K562 (cell line): ENCODE measurements at regions not wholly inside any gene's neighbourhood (a gene's known extent, or its start where the extent isn't known, plus 50 kb on each side); places are given as distances from the start of the nearest gene placed in this dataset.

Experiments
- ATAC-seq: fragments of 200-7000 bp; cut with Tn5 transposase; 3 replicates; pipeline ENCODE4 v1.9.1; 2020; ENCODE audit warnings: moderate library complexity
- BruUV-seq: library from RNA; stranded (reverse); fragments of 400-500 nt; replicated peaks from 2 replicates; lab custom pipeline; 2021; lab: Mats Ljungman, UMichigan
- CTCF ChIA-PET: fragments of 300-600 bp; formaldehyde crosslinking; extraction: SDS; loops from one replicate; lab custom pipeline; 2021; ENCODE audit warnings: low intra/inter-chr PET ratio; lab: Yijun Ruan, JAX
- POLR2A ChIA-PET: fragments of 300-600, 350-650 bp; sonication (Branson Sonifier 250); formaldehyde crosslinking; extraction: SDS; loops from one replicate; lab custom pipeline; 2021; ENCODE audit warnings: antibody characterized with exemption, inconsistent platforms; lab: Yijun Ruan, JAX
- DNase-seq, 4 experiments: peaks; one replicate each; pipeline versions ENCODE4 v3.0.0 to v3.0.0-alpha.2; 2011 to 2018; ENCODE audit warnings: low spot score in 3 of 4, mixed read lengths in 3 of 4; ENCODE audit errors: extremely low read depth in 1 of 4
- FAIRE-seq: peaks from 2 replicates; lab custom pipeline; 2011; peaks lifted over from hg19 to GRCh38; lab: Jason Lieb, UNC
- H2AFZ ChIP-seq: 2 replicates; pipeline ENCODE4 v1.6.0; 2011; ENCODE audit warnings: low read depth, low read length, control low read depth, inconsistent platforms
- H3K27ac ChIP-seq: fragments of 200-600 bp; 3 replicates; pipeline ENCODE4 v1.8.0; 2011; ENCODE audit warnings: low read depth, mild to moderate bottlenecking, control low read depth, inconsistent platforms, low read length, moderate library complexity, mixed read lengths; ENCODE audit errors: extremely low read depth
- H3K27me3 ChIP-seq, 2 experiments: fragments of 300-600 bp in 1 of 2; 2 replicates in 1 of 2; 3 replicates in 1 of 2; pipeline versions ENCODE4 v1.6.0 to v1.8.0; 2011; ENCODE audit warnings: inconsistent platforms in 2 of 2, low read length in 2 of 2, mild to moderate bottlenecking in 1 of 2, mixed read lengths in 1 of 2, moderate library complexity in 1 of 2; ENCODE audit not compliant: control insufficient read depth in 2 of 2, insufficient read depth in 2 of 2
- H3K36me3 ChIP-seq: fragments of 300-600 bp; 3 replicates; pipeline ENCODE4 v1.8.0; 2011; ENCODE audit warnings: mild to moderate bottlenecking, low read length, inconsistent platforms; ENCODE audit not compliant: control insufficient read depth, insufficient read depth
- H3K4me1 ChIP-seq, 2 experiments: fragments of 200-600 bp in 1 of 2; replicated peaks in 1 of 2; 2 replicates in 1 of 2; 3 replicates in 1 of 2; pipeline versions ENCODE4 v1.5.1 to v1.8.0; 2011; ENCODE audit warnings: inconsistent platforms in 2 of 2, low read length in 2 of 2, mild to moderate bottlenecking in 1 of 2, mixed read lengths in 1 of 2, moderate library complexity in 1 of 2; ENCODE audit not compliant: control insufficient read depth in 2 of 2, insufficient read depth in 2 of 2
- H3K4me2 ChIP-seq: 2 replicates; pipeline ENCODE4 v1.6.1; 2011; ENCODE audit warnings: low read length, control low read depth, inconsistent platforms, mixed read lengths; ENCODE audit not compliant: insufficient read depth
- H3K4me3 ChIP-seq: fragments of 200-600 bp; sonication (generic), shearing (Covaris generic); 2 replicates; pipeline ENCODE4 v1.5.1; 2016; ENCODE audit warnings: control low read depth, inconsistent platforms
- H3K79me2 ChIP-seq: fragments of 200-600 bp; 3 replicates; pipeline ENCODE4 v1.8.0; 2011; ENCODE audit warnings: low read length, inconsistent platforms; ENCODE audit not compliant: control insufficient read depth, insufficient read depth
- H3K9ac ChIP-seq, 2 experiments: 2 replicates each; pipeline versions ENCODE4 v1.6.0 to v1.6.1; 2011; ENCODE audit warnings: low read depth in 2 of 2, low read length in 2 of 2, control low read depth in 1 of 2, inconsistent platforms in 1 of 2, mild to moderate bottlenecking in 1 of 2, mixed read lengths in 1 of 2; ENCODE audit not compliant: insufficient read depth in 1 of 2
- H3K9me1 ChIP-seq: one replicate; pipeline ENCODE4 v1.6.0; 2011; ENCODE audit warnings: inconsistent platforms, mild to moderate bottlenecking, low read length, moderate library complexity; ENCODE audit not compliant: control insufficient read depth, insufficient read depth
- H3K9me3 ChIP-seq: replicated peaks from 2 replicates; pipeline ENCODE4 v1.5.1; 2011; ENCODE audit warnings: low read depth, low read length, inconsistent platforms; ENCODE audit not compliant: control insufficient read depth, insufficient read depth
- H4K20me1 ChIP-seq: replicated peaks from 2 replicates; pipeline ENCODE4 v1.6.1; 2011; ENCODE audit warnings: low read length, inconsistent platforms, mixed read lengths; ENCODE audit not compliant: control insufficient read depth, insufficient read depth
- BHLHE40 ChIP-seq: IDR thresholded peaks from 2 replicates; pipeline ENCODE4 v1.6.1; 2011; ENCODE audit warnings: low read length, improper control_type of control experiment
- CC2D1A ChIP-seq: fragments of 450-650 bp; IDR thresholded peaks from 2 replicates; pipeline ENCODE4 v1.6.1; 2017; ENCODE audit warnings: mild to moderate bottlenecking
- CEBPB ChIP-seq: fragments of 450-650 bp; IDR thresholded peaks from 2 replicates; pipeline ENCODE4 v1.6.1; 2016; ENCODE audit warnings: missing genetic modification characterization, missing compliant biosample characterization
- GATAD2B ChIP-seq: fragments of 450-650 bp; IDR thresholded peaks from 2 replicates; pipeline ENCODE4 v1.6.1; 2017; ENCODE audit warnings: mild to moderate bottlenecking, borderline replicate concordance
- HNRNPLL ChIP-seq: fragments of 200-400 bp; formaldehyde crosslinking; IDR thresholded peaks from 2 replicates; pipeline ENCODE4 v1.6.1; 2017; ENCODE audit warnings: low read length, low read depth, mild to moderate bottlenecking; ENCODE audit not compliant: poor library complexity, severe bottlenecking
- MAZ ChIP-seq, 2 experiments: fragments of 450-650 bp in 1 of 2; sonication (generic) in 1 of 2; formaldehyde crosslinking; IDR thresholded peaks in 1 of 2; conservative IDR thresholded peaks in 1 of 2; 2 replicates each; pipeline versions ENCODE4 v1.4.0 to v1.5.0; 2020; ENCODE audit warnings: mild to moderate bottlenecking in 1 of 2, missing genetic modification reagents in 1 of 2
- NBN ChIP-seq: fragments of 450-650 bp; IDR thresholded peaks from 2 replicates; pipeline ENCODE4 v1.6.1; 2016; ENCODE audit warnings: low read depth, mild to moderate bottlenecking
- NFATC3 ChIP-seq: fragments of 450-650 bp; IDR thresholded peaks from 2 replicates; pipeline ENCODE4 v1.6.1; 2017; ENCODE audit warnings: mild to moderate bottlenecking
- PHF20 ChIP-seq: fragments of 450-650 bp; IDR thresholded peaks from 2 replicates; pipeline ENCODE4 v1.6.1; 2018; ENCODE audit not compliant: partially characterized antibody
- PYGO2 ChIP-seq: fragments of 450-650 bp; IDR thresholded peaks from 2 replicates; pipeline ENCODE4 v1.6.1; 2016; ENCODE audit warnings: mild to moderate bottlenecking, missing genetic modification characterization, moderate library complexity, missing compliant biosample characterization
- SMARCA4 ChIP-seq: fragments of 450-650 bp; IDR thresholded peaks from 2 replicates; pipeline ENCODE4 v1.6.1; 2016
- SREBF2 ChIP-seq: sonication (generic); formaldehyde crosslinking; IDR thresholded peaks from 2 replicates; pipeline ENCODE4 v1.4.0; 2020; ENCODE audit warnings: mild to moderate bottlenecking, missing genetic modification reagents
- THRB ChIP-seq: fragments of 450-650 bp; formaldehyde crosslinking; conservative IDR thresholded peaks from 2 replicates; pipeline ENCODE4 v1.4.0; 2022; ENCODE audit warnings: mild to moderate bottlenecking, missing genetic modification characterization
- ZNF41 ChIP-seq: fragments of 250-450 bp; sonication (Bioruptor Pico); conservative IDR thresholded peaks from 2 replicates; pipeline ENCODE4 v1.4.0; 2020; ENCODE audit warnings: mild to moderate bottlenecking
- WGBS: fragments of 100-300 bp; shearing (Covaris generic); methylation state at CpG from one replicate; pipeline ENCODE4 v1.1.6; 2016; ENCODE audit warnings: low coverage, mixed read lengths; ENCODE audit not compliant: insufficient coverage; ENCODE audit errors: missing lambda C conversion rate; 5-methylcytosine and 5-hydroxymethylcytosine counted together
- in situ Hi-C: fragments of 300-500 bp; cut with MboI; formaldehyde crosslinking; loops from 4 replicates; pipeline ENCODE4 v1.15.0; 2018; ENCODE audit warnings: inconsistent platforms, mixed read lengths
- intact Hi-C: fragments of 100-400 bp; cut with micrococcal nuclease; formaldehyde crosslinking; loops from 2 replicates; pipeline ENCODE4 v1.14.2; 2022
- TF ChIP-seq, protein P1 (sequence below): conservative IDR thresholded peaks from 2 replicates; pipeline ENCODE4 v1.6.1; 2011; ENCODE audit warnings: low read depth, mild to moderate bottlenecking, low read length; ENCODE audit not compliant: control insufficient read depth
- TF ChIP-seq, protein P2 (sequence below), 3 experiments: fragments of 200-800 bp in 1 of 3; fragments of 250-450 bp in 1 of 3; fragments of 450-650 bp in 1 of 3; sonication (Bioruptor Pico) in 1 of 3; sonication (Bioruptor generic) in 1 of 3; formaldehyde crosslinking in 1 of 3; IDR thresholded peaks; 2 replicates each; pipeline versions ENCODE4 v1.6.1 to v1.8.0; 2016 to 2022; ENCODE audit warnings: mild to moderate bottlenecking in 2 of 3, missing genetic modification characterization in 2 of 3, missing compliant biosample characterization in 1 of 3, moderate library complexity in 1 of 3
- TF ChIP-seq, protein P3 (sequence below): fragments of 450-650 bp; IDR thresholded peaks from 2 replicates; pipeline ENCODE4 v1.6.1; 2016

DNA sequence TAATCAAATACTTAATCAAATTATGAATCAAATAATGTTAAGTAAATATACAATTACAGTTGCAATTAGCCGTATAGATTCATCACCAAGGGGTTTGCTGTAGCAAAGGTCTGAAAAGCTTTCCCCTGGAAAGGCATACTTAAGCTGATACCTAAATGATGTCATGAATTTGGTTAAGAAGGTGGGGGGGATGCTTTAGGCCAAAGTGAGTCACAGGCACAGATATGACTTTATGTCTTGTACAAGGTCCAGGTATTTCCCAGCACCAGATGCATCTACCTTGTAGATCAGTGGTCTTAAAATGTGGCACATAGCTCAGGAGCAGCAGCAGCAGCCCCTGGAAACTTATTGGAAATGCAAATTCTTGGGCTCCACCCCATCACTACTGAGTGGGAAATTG, 557.3 kb upstream of the CDH4 start:
- TF ChIP-seq CC2D1A (no peak), NBN (no peak), NFATC3 (no peak), GATAD2B (no peak), BHLHE40 (no peak), PHF20 (no peak), MAZ (CRISPR knock-in tag; conservative IDR thresholded peaks at IDR 0.05 in 1 of 2, IDR thresholded peaks at IDR 0.05 in 1 of 2) (no peak), SREBF2 (CRISPR knock-in tag) (no peak), ZNF41 (no peak), CEBPB (tag) (no peak), THRB (CRISPR knock-in tag) (no peak), SMARCA4 (no peak), HNRNPLL (no peak), PYGO2 (tag) (no peak)
- TF ChIP-seq, protein P1, sequence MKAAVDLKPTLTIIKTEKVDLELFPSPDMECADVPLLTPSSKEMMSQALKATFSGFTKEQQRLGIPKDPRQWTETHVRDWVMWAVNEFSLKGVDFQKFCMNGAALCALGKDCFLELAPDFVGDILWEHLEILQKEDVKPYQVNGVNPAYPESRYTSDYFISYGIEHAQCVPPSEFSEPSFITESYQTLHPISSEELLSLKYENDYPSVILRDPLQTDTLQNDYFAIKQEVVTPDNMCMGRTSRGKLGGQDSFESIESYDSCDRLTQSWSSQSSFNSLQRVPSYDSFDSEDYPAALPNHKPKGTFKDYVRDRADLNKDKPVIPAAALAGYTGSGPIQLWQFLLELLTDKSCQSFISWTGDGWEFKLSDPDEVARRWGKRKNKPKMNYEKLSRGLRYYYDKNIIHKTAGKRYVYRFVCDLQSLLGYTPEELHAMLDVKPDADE: no peak
- TF ChIP-seq, protein P2, sequence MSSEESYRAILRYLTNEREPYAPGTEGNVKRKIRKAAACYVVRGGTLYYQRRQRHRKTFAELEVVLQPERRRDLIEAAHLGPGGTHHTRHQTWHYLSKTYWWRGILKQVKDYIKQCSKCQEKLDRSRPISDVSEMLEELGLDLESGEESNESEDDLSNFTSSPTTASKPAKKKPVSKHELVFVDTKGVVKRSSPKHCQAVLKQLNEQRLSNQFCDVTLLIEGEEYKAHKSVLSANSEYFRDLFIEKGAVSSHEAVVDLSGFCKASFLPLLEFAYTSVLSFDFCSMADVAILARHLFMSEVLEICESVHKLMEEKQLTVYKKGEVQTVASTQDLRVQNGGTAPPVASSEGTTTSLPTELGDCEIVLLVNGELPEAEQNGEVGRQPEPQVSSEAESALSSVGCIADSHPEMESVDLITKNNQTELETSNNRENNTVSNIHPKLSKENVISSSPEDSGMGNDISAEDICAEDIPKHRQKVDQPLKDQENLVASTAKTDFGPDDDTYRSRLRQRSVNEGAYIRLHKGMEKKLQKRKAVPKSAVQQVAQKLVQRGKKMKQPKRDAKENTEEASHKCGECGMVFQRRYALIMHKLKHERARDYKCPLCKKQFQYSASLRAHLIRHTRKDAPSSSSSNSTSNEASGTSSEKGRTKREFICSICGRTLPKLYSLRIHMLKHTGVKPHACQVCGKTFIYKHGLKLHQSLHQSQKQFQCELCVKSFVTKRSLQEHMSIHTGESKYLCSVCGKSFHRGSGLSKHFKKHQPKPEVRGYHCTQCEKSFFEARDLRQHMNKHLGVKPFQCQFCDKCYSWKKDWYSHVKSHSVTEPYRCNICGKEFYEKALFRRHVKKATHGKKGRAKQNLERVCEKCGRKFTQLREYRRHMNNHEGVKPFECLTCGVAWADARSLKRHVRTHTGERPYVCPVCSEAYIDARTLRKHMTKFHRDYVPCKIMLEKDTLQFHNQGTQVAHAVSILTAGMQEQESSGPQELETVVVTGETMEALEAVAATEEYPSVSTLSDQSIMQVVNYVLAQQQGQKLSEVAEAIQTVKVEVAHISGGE (CRISPR knock-in tag; IDR thresholded peaks at IDR 0.05): no peak
- TF ChIP-seq, protein P3, sequence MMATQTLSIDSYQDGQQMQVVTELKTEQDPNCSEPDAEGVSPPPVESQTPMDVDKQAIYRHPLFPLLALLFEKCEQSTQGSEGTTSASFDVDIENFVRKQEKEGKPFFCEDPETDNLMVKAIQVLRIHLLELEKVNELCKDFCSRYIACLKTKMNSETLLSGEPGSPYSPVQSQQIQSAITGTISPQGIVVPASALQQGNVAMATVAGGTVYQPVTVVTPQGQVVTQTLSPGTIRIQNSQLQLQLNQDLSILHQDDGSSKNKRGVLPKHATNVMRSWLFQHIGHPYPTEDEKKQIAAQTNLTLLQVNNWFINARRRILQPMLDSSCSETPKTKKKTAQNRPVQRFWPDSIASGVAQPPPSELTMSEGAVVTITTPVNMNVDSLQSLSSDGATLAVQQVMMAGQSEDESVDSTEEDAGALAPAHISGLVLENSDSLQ: no peak
- no peaks in the 10 kb centered on the region for H4K20me1 ChIP-seq
- CTCF ChIA-PET: no interaction called here
- no peaks in the 10 kb centered on the region for H3K79me2 ChIP-seq
- no peak overlapping the region for H2AFZ ChIP-seq
- 7% methylated on average over 1 of the region's 1 CpG for WGBS
- DNase-seq (no peak), FAIRE-seq (no peak), ATAC-seq (no peak)
- no peak overlapping the region for H3K9ac ChIP-seq
- no peak overlapping the region for H3K4me2 ChIP-seq
- BruUV-seq: no TSS peak
- in situ Hi-C loops (no loop called here), intact Hi-C loops (no loop called here)
- H3K27ac ChIP-seq: no peak overlapping the region
- H3K36me3 ChIP-seq: no peaks in the 10 kb centered on the region
- no peaks in the 10 kb centered on the region for H3K9me1 ChIP-seq
- POLR2A ChIA-PET: no interaction called here
- H3K9me3 ChIP-seq: no peaks in the 10 kb centered on the region
- H3K27me3 ChIP-seq: no peaks in the 10 kb centered on the region
- no peaks in the 10 kb centered on the region for H3K4me1 ChIP-seq
- no peak overlapping the region for H3K4me3 ChIP-seq
